ENCODE measurements at regions not wholly inside any gene's neighbourhood (a gene's known extent, or its start where the extent isn't known, plus 50 kb on each side); places are given as distances from the start of the nearest gene placed in this dataset.

- Histone ChIP-seq H3K27ac (ENCODE audit: low read length) (no peak overlapping the region), H3K9me3 (replicated peaks; ENCODE audit: control insufficient read depth, low read depth, low read length) (no peaks in the 10 kb centered on the region), H3K4me1 (ENCODE audit: control insufficient read depth, insufficient read depth, low read length) (no peaks in the 10 kb centered on the region), H3K4me3 (ENCODE audit: low read length) (no peak overlapping the region), H3K36me3 (ENCODE audit: control insufficient read depth, insufficient read depth, low read length) (no peaks in the 10 kb centered on the region), H3K27me3 (ENCODE audit: control insufficient read depth, insufficient read depth, low read length) (no peaks in the 10 kb centered on the region)
- DNase-seq: no peak
- no CpG with 5 or more reads among the region's 1 CpG for WGBS (ENCODE audit: insufficient coverage)
Measured at GRCh38 chr5:60346393-60346792, 353.6 kb downstream of the DEPDC1B start.

GRCh38 chr5:60343102-60343501 lies 356.9 kb downstream of the DEPDC1B start:
- WGBS (ENCODE audit: insufficient coverage): no CpG with 5 or more reads among the region's 4 CpGs
- Histone ChIP-seq H3K9me3 (replicated peaks; ENCODE audit: control insufficient read depth, low read depth, low read length) (no peaks in the 10 kb centered on the region), H3K27ac (ENCODE audit: low read length) (no peak overlapping the region), H3K27me3 (ENCODE audit: control insufficient read depth, insufficient read depth, low read length) (no peaks in the 10 kb centered on the region), H3K36me3 (ENCODE audit: control insufficient read depth, insufficient read depth, low read length) (no peaks in the 10 kb centered on the region), H3K4me3 (ENCODE audit: low read length) (no peak overlapping the region), H3K4me1 (ENCODE audit: control insufficient read depth, insufficient read depth, low read length) (no peaks in the 10 kb centered on the region)
- no peak for DNase-seq

DNA sequence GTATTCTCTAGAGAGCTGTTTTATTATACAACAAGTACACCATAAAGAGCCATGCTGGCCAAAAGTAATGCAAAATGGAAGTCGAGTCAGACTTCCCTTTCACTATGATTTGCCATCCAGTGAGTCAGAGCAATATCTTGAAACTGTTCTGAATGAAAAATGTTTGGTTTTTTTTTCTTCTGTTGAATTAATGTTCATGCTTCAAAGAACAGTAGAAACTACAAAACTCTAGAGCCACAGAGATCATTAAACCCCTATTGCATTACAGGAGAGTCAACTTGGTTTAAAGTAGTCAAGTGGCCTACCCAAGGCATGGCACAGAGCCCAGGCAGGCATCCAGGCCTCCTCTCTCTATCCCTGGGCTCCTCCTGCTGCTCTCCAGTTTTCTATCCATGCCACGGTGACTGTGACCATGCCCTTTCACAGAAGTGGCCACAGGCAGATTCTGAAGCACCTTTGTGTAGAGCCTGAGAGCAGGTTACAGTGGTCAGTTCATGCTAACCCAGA lies 358.9 kb downstream of the DEPDC1B start:
- no peaks in the 10 kb centered on the region for H3K4me1 ChIP-seq (ENCODE audit: control insufficient read depth, insufficient read depth, low read length)
- WGBS (ENCODE audit: insufficient coverage): 100% methylated on average over 1 of the region's 2 CpGs
- no peak for DNase-seq

DNA sequence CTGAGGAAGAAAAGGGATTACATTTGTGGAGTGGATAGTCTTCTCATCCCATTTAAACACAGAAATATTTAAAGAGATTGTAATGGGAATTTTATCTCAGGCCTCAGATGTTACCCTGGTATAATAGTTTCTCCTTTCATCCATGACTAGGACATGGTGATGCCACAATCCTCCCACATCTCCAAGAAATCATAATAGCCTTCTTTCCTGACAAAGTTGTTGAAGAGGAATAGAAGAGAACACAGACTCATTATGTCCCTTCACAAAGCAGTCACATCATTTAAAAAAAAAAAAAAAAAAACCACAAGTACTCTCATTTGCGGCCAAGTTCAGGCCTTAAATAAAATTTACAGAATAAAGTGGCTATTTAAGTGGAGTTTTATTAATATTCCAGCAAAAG lies 359.6 kb downstream of the DEPDC1B start:
- H3K27me3 ChIP-seq (ENCODE audit: control insufficient read depth, insufficient read depth, low read length): no peaks in the 10 kb centered on the region
- peak overlapping the region; percentile 91 for H3K27ac ChIP-seq (ENCODE audit: low read length)
- WGBS (ENCODE audit: insufficient coverage): no CpG with 5 or more reads among the region's 1 CpG
- no peak for DNase-seq
- no peaks in the 10 kb centered on the region for H3K9me3 ChIP-seq (replicated peaks; ENCODE audit: control insufficient read depth, low read depth, low read length)
- H3K4me3 ChIP-seq (ENCODE audit: low read length): no peak overlapping the region
- no peaks in the 10 kb centered on the region for H3K36me3 ChIP-seq (ENCODE audit: control insufficient read depth, insufficient read depth, low read length)
- H3K4me1 ChIP-seq (ENCODE audit: control insufficient read depth, insufficient read depth, low read length): no peaks in the 10 kb centered on the region

More for the DNA sequence above, 358.9 kb downstream of the DEPDC1B start:
- H3K27ac ChIP-seq (ENCODE audit: low read length): no peak overlapping the region
- H3K36me3 ChIP-seq (ENCODE audit: control insufficient read depth, insufficient read depth, low read length): no peaks in the 10 kb centered on the region
- no peak overlapping the region for H3K4me3 ChIP-seq (ENCODE audit: low read length)
- no peaks in the 10 kb centered on the region for H3K27me3 ChIP-seq (ENCODE audit: control insufficient read depth, insufficient read depth, low read length)
- H3K9me3 ChIP-seq (replicated peaks; ENCODE audit: control insufficient read depth, low read depth, low read length): no peaks in the 10 kb centered on the region

GRCh38 chr5:60339691-60340201 lies 360.2 kb downstream of the DEPDC1B start:
- Histone ChIP-seq H3K9me3 (replicated peaks; ENCODE audit: control insufficient read depth, low read depth, low read length) (no peaks in the 10 kb centered on the region), H3K27me3 (ENCODE audit: control insufficient read depth, insufficient read depth, low read length) (no peaks in the 10 kb centered on the region), H3K4me1 (ENCODE audit: control insufficient read depth, insufficient read depth, low read length) (no peaks in the 10 kb centered on the region), H3K4me3 (ENCODE audit: low read length) (no peak overlapping the region), H3K27ac (ENCODE audit: low read length) (peak overlapping the region; percentile 91), H3K36me3 (ENCODE audit: control insufficient read depth, insufficient read depth, low read length) (no peaks in the 10 kb centered on the region)
- 55% methylated on average over 11 of the region's 12 CpGs for WGBS (ENCODE audit: insufficient coverage)
- peak; percentile 97 for DNase-seq

DNA sequence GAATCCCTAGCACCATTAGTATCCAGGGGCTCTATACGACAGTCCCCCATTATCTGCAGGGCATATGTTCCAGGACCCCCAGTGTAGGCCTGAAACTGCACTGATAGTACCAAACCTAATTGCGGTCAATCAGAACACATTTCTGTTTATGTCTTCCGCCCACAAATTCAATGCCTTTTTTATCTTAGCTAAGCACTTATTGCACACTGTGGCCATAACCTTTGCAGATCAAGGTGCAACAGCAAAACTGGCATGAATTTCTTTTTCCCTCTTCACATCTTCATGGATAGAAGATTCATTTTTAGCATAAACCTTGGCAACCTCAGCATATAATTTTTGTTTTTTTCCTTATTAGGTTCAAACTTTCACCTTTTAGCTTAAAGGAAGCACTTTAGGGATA lies 361.1 kb downstream of the DEPDC1B start:
- Histone ChIP-seq H3K27me3 (ENCODE audit: control insufficient read depth, insufficient read depth, low read length) (no peaks in the 10 kb centered on the region), H3K36me3 (ENCODE audit: control insufficient read depth, insufficient read depth, low read length) (no peaks in the 10 kb centered on the region), H3K9me3 (replicated peaks; ENCODE audit: control insufficient read depth, low read depth, low read length) (no peaks in the 10 kb centered on the region), H3K27ac (ENCODE audit: low read length) (no peak overlapping the region), H3K4me3 (ENCODE audit: low read length) (no peak overlapping the region), H3K4me1 (ENCODE audit: control insufficient read depth, insufficient read depth, low read length) (no peaks in the 10 kb centered on the region)
- no peak for DNase-seq
- WGBS (ENCODE audit: insufficient coverage): 95% methylated on average over 3 of the region's 3 CpGs

GRCh38 chr5:60336491-60336890 lies 363.5 kb downstream of the DEPDC1B start:
- Histone ChIP-seq H3K4me3 (ENCODE audit: low read length) (no peak overlapping the region), H3K27ac (ENCODE audit: low read length) (no peak overlapping the region), H3K9me3 (replicated peaks; ENCODE audit: control insufficient read depth, low read depth, low read length) (no peaks in the 10 kb centered on the region), H3K4me1 (ENCODE audit: control insufficient read depth, insufficient read depth, low read length) (no peaks in the 10 kb centered on the region), H3K27me3 (ENCODE audit: control insufficient read depth, insufficient read depth, low read length) (no peaks in the 10 kb centered on the region), H3K36me3 (ENCODE audit: control insufficient read depth, insufficient read depth, low read length) (no peaks in the 10 kb centered on the region)
- DNase-seq: no peak

GRCh38 chr5:60335913-60336312 lies 364.1 kb downstream of the DEPDC1B start:
- no peaks in the 10 kb centered on the region for H3K36me3 ChIP-seq (ENCODE audit: control insufficient read depth, insufficient read depth, low read length)
- H3K4me3 ChIP-seq (ENCODE audit: low read length): no peak overlapping the region
- H3K9me3 ChIP-seq (replicated peaks; ENCODE audit: control insufficient read depth, low read depth, low read length): no peaks in the 10 kb centered on the region
- WGBS (ENCODE audit: insufficient coverage): no CpG with 5 or more reads among the region's 2 CpGs
- no peaks in the 10 kb centered on the region for H3K4me1 ChIP-seq (ENCODE audit: control insufficient read depth, insufficient read depth, low read length)
- H3K27me3 ChIP-seq (ENCODE audit: control insufficient read depth, insufficient read depth, low read length): no peaks in the 10 kb centered on the region
- H3K27ac ChIP-seq (ENCODE audit: low read length): no peak overlapping the region
- peak; percentile 23 for DNase-seq

- Histone ChIP-seq H3K36me3 (ENCODE audit: control insufficient read depth, insufficient read depth, low read length) (no peaks in the 10 kb centered on the region), H3K4me1 (ENCODE audit: control insufficient read depth, insufficient read depth, low read length) (no peaks in the 10 kb centered on the region), H3K9me3 (replicated peaks; ENCODE audit: control insufficient read depth, low read depth, low read length) (no peaks in the 10 kb centered on the region), H3K4me3 (ENCODE audit: low read length) (no peak overlapping the region), H3K27me3 (ENCODE audit: control insufficient read depth, insufficient read depth, low read length) (no peaks in the 10 kb centered on the region), H3K27ac (ENCODE audit: low read length) (no peak overlapping the region)
- WGBS (ENCODE audit: insufficient coverage): no CpG with 5 or more reads among the region's 2 CpGs
- no peak for DNase-seq
Measured at GRCh38 chr5:60334281-60334713, 365.7 kb downstream of the DEPDC1B start.

DNA sequence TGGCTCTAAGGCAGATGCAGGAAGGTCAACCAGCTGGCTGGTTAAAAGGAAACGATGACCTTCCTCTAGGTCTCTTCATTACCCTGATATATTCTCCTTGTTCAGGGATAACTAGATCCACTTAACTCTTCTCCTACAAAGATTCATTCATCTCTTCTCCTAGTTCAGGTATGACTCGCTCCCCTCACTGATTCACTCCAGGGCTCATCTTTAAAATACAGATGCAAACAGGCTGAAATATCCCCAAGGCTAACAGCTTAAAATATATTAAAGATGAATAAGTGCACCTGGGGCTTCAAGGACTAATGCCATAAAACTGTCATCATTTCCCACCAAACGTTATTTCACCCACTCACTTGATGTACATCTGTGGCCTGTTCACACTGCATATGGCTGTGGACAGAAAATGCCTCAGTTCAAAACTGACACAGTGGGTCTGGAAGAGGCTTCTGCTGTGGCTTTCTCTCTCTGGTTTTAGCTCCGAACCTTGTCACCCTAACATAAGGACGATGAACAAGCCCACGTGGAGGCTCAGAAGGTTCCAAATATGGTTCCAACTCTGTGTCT lies 366.9 kb downstream of the DEPDC1B start:
- no peaks in the 10 kb centered on the region for H3K9me3 ChIP-seq (replicated peaks; ENCODE audit: control insufficient read depth, low read depth, low read length)

More for the DNA sequence above, 366.9 kb downstream of the DEPDC1B start:
- no peak for DNase-seq
- H3K27me3 ChIP-seq (ENCODE audit: control insufficient read depth, insufficient read depth, low read length): no peaks in the 10 kb centered on the region
- no peaks in the 10 kb centered on the region for H3K36me3 ChIP-seq (ENCODE audit: control insufficient read depth, insufficient read depth, low read length)
- H3K27ac ChIP-seq (ENCODE audit: low read length): no peak overlapping the region
- no peaks in the 10 kb centered on the region for H3K4me1 ChIP-seq (ENCODE audit: control insufficient read depth, insufficient read depth, low read length)
- H3K4me3 ChIP-seq (ENCODE audit: low read length): no peak overlapping the region
- 53% methylated on average over 2 of the region's 6 CpGs for WGBS (ENCODE audit: insufficient coverage)
